ENCODE measurements at regions not wholly inside any gene's neighbourhood (a gene's known extent, or its start where the extent isn't known, plus 50 kb on each side); places are given as distances from the start of the nearest gene placed in this dataset.

GRCh38 chr3:13132281-13132680, 59.1 kb upstream of the IQSEC1 start:
- TF ChIP-seq POLR2AphosphoS5 (IDR thresholded peaks at IDR 0.05): no peak
- TF ChIP-seq POLR2A (IDR thresholded peaks at IDR 0.05): no peak
- TF ChIP-seq, protein P1, sequence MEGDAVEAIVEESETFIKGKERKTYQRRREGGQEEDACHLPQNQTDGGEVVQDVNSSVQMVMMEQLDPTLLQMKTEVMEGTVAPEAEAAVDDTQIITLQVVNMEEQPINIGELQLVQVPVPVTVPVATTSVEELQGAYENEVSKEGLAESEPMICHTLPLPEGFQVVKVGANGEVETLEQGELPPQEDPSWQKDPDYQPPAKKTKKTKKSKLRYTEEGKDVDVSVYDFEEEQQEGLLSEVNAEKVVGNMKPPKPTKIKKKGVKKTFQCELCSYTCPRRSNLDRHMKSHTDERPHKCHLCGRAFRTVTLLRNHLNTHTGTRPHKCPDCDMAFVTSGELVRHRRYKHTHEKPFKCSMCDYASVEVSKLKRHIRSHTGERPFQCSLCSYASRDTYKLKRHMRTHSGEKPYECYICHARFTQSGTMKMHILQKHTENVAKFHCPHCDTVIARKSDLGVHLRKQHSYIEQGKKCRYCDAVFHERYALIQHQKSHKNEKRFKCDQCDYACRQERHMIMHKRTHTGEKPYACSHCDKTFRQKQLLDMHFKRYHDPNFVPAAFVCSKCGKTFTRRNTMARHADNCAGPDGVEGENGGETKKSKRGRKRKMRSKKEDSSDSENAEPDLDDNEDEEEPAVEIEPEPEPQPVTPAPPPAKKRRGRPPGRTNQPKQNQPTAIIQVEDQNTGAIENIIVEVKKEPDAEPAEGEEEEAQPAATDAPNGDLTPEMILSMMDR (IDR thresholded peaks at IDR 0.05 in 8 of 11, conservative IDR thresholded peaks at IDR 0.05 in 3 of 11): no peak

All from spleen (tissue), 7 donors.